HepG2 (cell line): ENCODE measurements at regions not wholly inside any gene's neighbourhood (a gene's known extent, or its start where the extent isn't known, plus 50 kb on each side); places are given as distances from the start of the nearest gene placed in this dataset.

Experiments
- CTCF ChIP-seq: sonication (generic); formaldehyde crosslinking; IDR thresholded peaks from 2 replicates; pipeline ENCODE4 v1.5.0; 2020; ENCODE audit warnings: mild to moderate bottlenecking, missing genetic modification reagents, moderate library complexity
- EED ChIP-seq: sonication (generic); formaldehyde crosslinking; IDR thresholded peaks from 2 replicates; pipeline ENCODE4 v1.5.0; 2020; ENCODE audit warnings: mild to moderate bottlenecking, missing genetic modification reagents
- ELF1 ChIP-seq: sonication (generic); formaldehyde crosslinking; IDR thresholded peaks from 2 replicates; pipeline ENCODE4 v1.4.0; 2020; ENCODE audit warnings: missing genetic modification reagents
- FOXJ3 ChIP-seq: sonication (generic); formaldehyde crosslinking; IDR thresholded peaks from 2 replicates; pipeline ENCODE4 v1.4.0; 2020; ENCODE audit warnings: missing genetic modification reagents, mild to moderate bottlenecking, borderline replicate concordance
- MAX ChIP-seq: IDR thresholded peaks from 2 replicates; pipeline ENCODE4 v1.6.1; 2012; ENCODE audit warnings: inconsistent platforms
- MLX ChIP-seq: IDR thresholded peaks from 2 replicates; pipeline ENCODE4 v1.6.1; 2016
- NFAT5 ChIP-seq: sonication (generic); formaldehyde crosslinking; IDR thresholded peaks from 2 replicates; pipeline ENCODE4 v1.4.0; 2020; ENCODE audit warnings: missing genetic modification reagents
- NFIB ChIP-seq: sonication (generic); formaldehyde crosslinking; IDR thresholded peaks from 2 replicates; pipeline ENCODE4 v1.9.0; 2021; ENCODE audit warnings: missing genetic modification reagents, mild to moderate bottlenecking, borderline replicate concordance
- RFX5 ChIP-seq: IDR thresholded peaks from 2 replicates; pipeline ENCODE4 v1.6.1; 2011; ENCODE audit warnings: low read depth, low read length, improper control_type of control experiment
- ZNF143 ChIP-seq: sonication (generic); formaldehyde crosslinking; IDR thresholded peaks from 2 replicates; pipeline ENCODE4 v1.4.0; 2020; ENCODE audit warnings: missing genetic modification reagents
- ZNF24 ChIP-seq: fragments of 450-650 bp; IDR thresholded peaks from 2 replicates; pipeline ENCODE4 v1.6.1; 2017; ENCODE audit warnings: antibody characterized with exemption, mild to moderate bottlenecking
- ZNF274 ChIP-seq: sonication (generic); formaldehyde crosslinking; IDR thresholded peaks from 2 replicates; pipeline ENCODE4 v1.5.1; 2020; ENCODE audit warnings: mild to moderate bottlenecking, missing genetic modification reagents
- ZNF644 ChIP-seq: IDR thresholded peaks from 2 replicates; pipeline ENCODE4 v1.6.1; 2016; ENCODE audit warnings: low read depth

GRCh38 chr18:73482901-73483300 lies 615.1 kb upstream of the NETO1 start:
- TF ChIP-seq MLX (no peak), EED (no peak), ELF1 (CRISPR knock-in tag) (no peak), RFX5 (no peak), ZNF24 (no peak), MAX (no peak), CTCF (CRISPR knock-in tag) (no peak), NFAT5 (CRISPR knock-in tag) (no peak), NFIB (CRISPR knock-in tag) (no peak), ZNF143 (CRISPR knock-in tag) (no peak), ZNF274 (CRISPR knock-in tag) (no peak), FOXJ3 (no peak), ZNF644 (no peak)
